GM12878 (cell line): ENCODE measurements at regions not wholly inside any gene's neighbourhood (a gene's known extent, or its start where the extent isn't known, plus 50 kb on each side); places are given as distances from the start of the nearest gene placed in this dataset.

Source experiments
- ATAC-seq: fragments of 200-7000 bp; cut with Tn5 transposase; 3 replicates; pipeline ENCODE4 v1.9.1; 2020; ENCODE audit warnings: mild to moderate bottlenecking, moderate library complexity
- BruUV-seq: library from RNA; stranded (reverse); fragments of 400-500 nt; replicated peaks from 2 replicates; lab custom pipeline; 2021; lab: Mats Ljungman, UMichigan
- CTCF ChIA-PET: fragments of 300-600 bp; sonication (Branson Sonifier 250); formaldehyde crosslinking; extraction: SDS; loops from one replicate; lab custom pipeline; 2021; ENCODE audit warnings: inconsistent platforms; lab: Yijun Ruan, JAX
- POLR2A ChIA-PET: fragments of 350-600 bp; formaldehyde crosslinking; extraction: SDS; loops from one replicate; lab custom pipeline; 2021; ENCODE audit warnings: inconsistent platforms; lab: Charles Lee
- RAD21 ChIA-PET: fragments of 300-600 bp; sonication (Branson Sonifier 250); formaldehyde crosslinking; loops from one replicate; lab custom pipeline; 2023; ENCODE audit warnings: antibody characterized with exemption; ENCODE audit not compliant: unreplicated experiment; lab: Charles Lee
- SMC1A ChIA-PET: fragments of 300-600 bp; sonication (Branson Sonifier 250); formaldehyde crosslinking; loops from one replicate; lab custom pipeline; 2023; ENCODE audit not compliant: unreplicated experiment, uncharacterized antibody; lab: Charles Lee
- DNase-seq: peaks from one replicate; pipeline ENCODE4 v3.0.0-alpha.2; 2011; ENCODE audit warnings: low read depth, low spot score
- FAIRE-seq: peaks from 3 replicates; lab custom pipeline; 2011; peaks lifted over from hg19 to GRCh38; lab: Jason Lieb, UNC
- H2AFZ ChIP-seq: 2 replicates; pipeline ENCODE4 v1.6.0; 2011; ENCODE audit warnings: low read depth, low read length, control low read depth; ENCODE audit not compliant: control insufficient read depth
- H3K27ac ChIP-seq: 2 replicates; pipeline ENCODE4 v1.5.1; 2011; ENCODE audit warnings: control low read depth; ENCODE audit not compliant: control insufficient read depth, insufficient read depth
- H3K27me3 ChIP-seq, 2 experiments: replicated peaks in 1 of 2; 2 replicates each; pipeline versions ENCODE4 v1.6.0 to v1.6.1; 2011; ENCODE audit warnings: low read length in 1 of 2; ENCODE audit not compliant: control insufficient read depth in 2 of 2, insufficient read depth in 2 of 2
- H3K36me3 ChIP-seq, 2 experiments: 2 replicates each; pipeline ENCODE4 v1.5.1; 2011; ENCODE audit warnings: low read length in 1 of 2; ENCODE audit not compliant: control insufficient read depth in 2 of 2, insufficient read depth in 2 of 2
- H3K4me1 ChIP-seq: 2 replicates; pipeline ENCODE4 v1.6.1; 2011; ENCODE audit warnings: mild to moderate bottlenecking, low read length, moderate library complexity, mixed read lengths; ENCODE audit not compliant: control insufficient read depth, insufficient read depth
- H3K4me2 ChIP-seq: 2 replicates; pipeline ENCODE4 v1.6.0; 2011; ENCODE audit warnings: control low read depth; ENCODE audit not compliant: control insufficient read depth, insufficient read depth
- H3K4me3 ChIP-seq: fragments of 200-600 bp; sonication (generic); 2 replicates; pipeline ENCODE4 v1.5.1; 2016
- H3K79me2 ChIP-seq: 2 replicates; pipeline ENCODE4 v1.6.0; 2011; ENCODE audit warnings: low read length; ENCODE audit not compliant: control insufficient read depth, insufficient read depth
- H3K9ac ChIP-seq: 2 replicates; pipeline ENCODE4 v1.8.0; 2011; ENCODE audit warnings: low read length, control low read depth, mixed read lengths; ENCODE audit not compliant: control insufficient read depth, insufficient read depth
- H3K9me3 ChIP-seq: replicated peaks from 3 replicates; pipeline ENCODE4 v1.5.1; 2011; ENCODE audit warnings: mild to moderate bottlenecking, low read length; ENCODE audit not compliant: control insufficient read depth, insufficient read depth
- H4K20me1 ChIP-seq: 2 replicates; pipeline ENCODE4 v1.6.0; 2011; ENCODE audit not compliant: control insufficient read depth, insufficient read depth
- ATF7 ChIP-seq: fragments of 450-650 bp; IDR thresholded peaks from 2 replicates; pipeline ENCODE4 v1.6.1; 2016; ENCODE audit warnings: low read depth, mild to moderate bottlenecking
- BRCA1 ChIP-seq: IDR thresholded peaks from 2 replicates; pipeline ENCODE4 v1.6.1; 2011; ENCODE audit warnings: low read depth, low read length, improper control_type of control experiment
- HDGF ChIP-seq: fragments of 450-650 bp; IDR thresholded peaks from 2 replicates; pipeline ENCODE4 v1.6.1; 2016; ENCODE audit warnings: antibody characterized with exemption
- LARP7 ChIP-seq: fragments of 450-650 bp; IDR thresholded peaks from 2 replicates; pipeline ENCODE4 v1.6.1; 2017; ENCODE audit warnings: mild to moderate bottlenecking
- MEF2B ChIP-seq: fragments of 450-650 bp; IDR thresholded peaks from 2 replicates; pipeline ENCODE4 v1.6.1; 2018; ENCODE audit warnings: mild to moderate bottlenecking, moderate library complexity; ENCODE audit not compliant: partially characterized antibody, poor library complexity, severe bottlenecking
- RELA ChIP-seq: fragments of 450-650 bp; IDR thresholded peaks from 2 replicates; pipeline ENCODE4 v1.8.0; 2014; ENCODE audit warnings: borderline replicate concordance; ENCODE audit not compliant: partially characterized antibody
- SP1 ChIP-seq: IDR thresholded peaks from one replicate; pipeline ENCODE4 v1.6.1; 2011; ENCODE audit warnings: low read depth, low read length
- SREBF2 ChIP-seq: IDR thresholded peaks from 2 replicates; pipeline ENCODE4 v1.6.1; 2012; ENCODE audit warnings: mild to moderate bottlenecking, low read length
- ZNF274 ChIP-seq: IDR thresholded peaks from one replicate; pipeline ENCODE4 v1.8.0; 2011; ENCODE audit not compliant: insufficient read length, insufficient read depth
- WGBS: methylation state at CpG from one replicate; pipeline ENCODE4 v1.1.6; 2016; ENCODE audit warnings: low lambda C conversion rate; ENCODE audit not compliant: insufficient replicate concordance, insufficient coverage; ENCODE audit errors: missing lambda C conversion rate; 5-methylcytosine and 5-hydroxymethylcytosine counted together
- in situ Hi-C: fragments of 300-500 bp; cut with MboI; formaldehyde crosslinking; loops from 9 replicates; pipeline ENCODE4 v1.14.3; 2018; ENCODE audit warnings: mixed read lengths
- intact Hi-C: fragments of 100-400 bp; cut with micrococcal nuclease; formaldehyde crosslinking; loops from one replicate; pipeline ENCODE4 v1.14.2; 2022; ENCODE audit not compliant: unreplicated experiment
- TF ChIP-seq, protein P1 (sequence below): fragments of 450-650 bp; IDR thresholded peaks from 2 replicates; pipeline ENCODE4 v1.6.1; 2017; ENCODE audit warnings: mild to moderate bottlenecking, moderate library complexity
- TF ChIP-seq, protein P2 (sequence below): fragments of 450-650 bp; IDR thresholded peaks from 2 replicates; pipeline ENCODE4 v1.6.1; 2014; ENCODE audit warnings: mild to moderate bottlenecking

DNA sequence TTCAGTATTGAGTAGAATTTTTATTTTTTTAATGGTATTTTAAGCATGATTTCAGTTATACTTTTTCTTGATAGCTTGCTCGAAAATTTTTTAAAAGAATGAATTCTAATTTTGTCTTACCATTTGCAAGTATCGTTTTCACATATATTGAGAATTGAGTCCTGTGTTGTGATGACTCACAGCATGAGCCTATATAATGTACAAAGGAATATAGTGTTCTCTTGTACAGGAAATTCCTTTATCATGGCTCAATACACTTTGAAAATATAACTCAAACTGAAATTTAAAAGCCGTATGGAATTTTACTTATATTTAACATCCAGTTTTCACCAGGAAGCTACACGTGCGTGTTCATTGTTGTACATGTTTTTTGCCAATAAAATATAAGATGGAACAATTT lies 161.1 kb upstream of the TMTC4 start:
- H3K79me2 ChIP-seq: no peaks in the 10 kb centered on the region
- H3K9me3 ChIP-seq: no peaks in the 10 kb centered on the region
- H3K36me3 ChIP-seq: no peaks in the 10 kb centered on the region
- DNase-seq: no peak
- H2AFZ ChIP-seq: no peak overlapping the region
- ATAC-seq: no peak
- intact Hi-C loops: no loop called here
- no peaks in the 10 kb centered on the region for H3K4me1 ChIP-seq
- RAD21 ChIA-PET: no interaction called here
- WGBS: 63% methylated on average over 5 of the region's 5 CpGs
- BruUV-seq: no TSS peak
- no peak overlapping the region for H3K4me2 ChIP-seq
- H3K4me3 ChIP-seq: no peak overlapping the region
- SMC1A ChIA-PET: no interaction called here
- in situ Hi-C loops: no loop called here
- POLR2A ChIA-PET: interaction anchor here (0.7 kb wide), 1 partner anchor 13 kb away, joined by 4 read pairs; no protein-coding TSS in a partner anchor
- H4K20me1 ChIP-seq: no peaks in the 10 kb centered on the region
- CTCF ChIA-PET: no interaction called here
- FAIRE-seq: no peak
- H3K27me3 ChIP-seq: no peaks in the 10 kb centered on the region
- H3K9ac ChIP-seq: no peak overlapping the region
- TF ChIP-seq, protein P1, sequence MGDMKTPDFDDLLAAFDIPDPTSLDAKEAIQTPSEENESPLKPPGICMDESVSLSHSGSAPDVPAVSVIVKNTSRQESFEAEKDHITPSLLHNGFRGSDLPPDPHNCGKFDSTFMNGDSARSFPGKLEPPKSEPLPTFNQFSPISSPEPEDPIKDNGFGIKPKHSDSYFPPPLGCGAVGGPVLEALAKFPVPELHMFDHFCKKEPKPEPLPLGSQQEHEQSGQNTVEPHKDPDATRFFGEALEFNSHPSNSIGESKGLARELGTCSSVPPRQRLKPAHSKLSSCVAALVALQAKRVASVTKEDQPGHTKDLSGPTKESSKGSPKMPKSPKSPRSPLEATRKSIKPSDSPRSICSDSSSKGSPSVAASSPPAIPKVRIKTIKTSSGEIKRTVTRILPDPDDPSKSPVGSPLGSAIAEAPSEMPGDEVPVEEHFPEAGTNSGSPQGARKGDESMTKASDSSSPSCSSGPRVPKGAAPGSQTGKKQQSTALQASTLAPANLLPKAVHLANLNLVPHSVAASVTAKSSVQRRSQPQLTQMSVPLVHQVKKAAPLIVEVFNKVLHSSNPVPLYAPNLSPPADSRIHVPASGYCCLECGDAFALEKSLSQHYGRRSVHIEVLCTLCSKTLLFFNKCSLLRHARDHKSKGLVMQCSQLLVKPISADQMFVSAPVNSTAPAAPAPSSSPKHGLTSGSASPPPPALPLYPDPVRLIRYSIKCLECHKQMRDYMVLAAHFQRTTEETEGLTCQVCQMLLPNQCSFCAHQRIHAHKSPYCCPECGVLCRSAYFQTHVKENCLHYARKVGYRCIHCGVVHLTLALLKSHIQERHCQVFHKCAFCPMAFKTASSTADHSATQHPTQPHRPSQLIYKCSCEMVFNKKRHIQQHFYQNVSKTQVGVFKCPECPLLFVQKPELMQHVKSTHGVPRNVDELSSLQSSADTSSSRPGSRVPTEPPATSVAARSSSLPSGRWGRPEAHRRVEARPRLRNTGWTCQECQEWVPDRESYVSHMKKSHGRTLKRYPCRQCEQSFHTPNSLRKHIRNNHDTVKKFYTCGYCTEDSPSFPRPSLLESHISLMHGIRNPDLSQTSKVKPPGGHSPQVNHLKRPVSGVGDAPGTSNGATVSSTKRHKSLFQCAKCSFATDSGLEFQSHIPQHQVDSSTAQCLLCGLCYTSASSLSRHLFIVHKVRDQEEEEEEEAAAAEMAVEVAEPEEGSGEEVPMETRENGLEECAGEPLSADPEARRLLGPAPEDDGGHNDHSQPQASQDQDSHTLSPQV: no peak
- TF ChIP-seq SP1 (no peak), ATF7 (no peak), SREBF2 (no peak), ZNF274 (no peak), RELA (no peak), BRCA1 (no peak), HDGF (no peak), MEF2B (no peak), LARP7 (no peak)
- TF ChIP-seq, protein P2, sequence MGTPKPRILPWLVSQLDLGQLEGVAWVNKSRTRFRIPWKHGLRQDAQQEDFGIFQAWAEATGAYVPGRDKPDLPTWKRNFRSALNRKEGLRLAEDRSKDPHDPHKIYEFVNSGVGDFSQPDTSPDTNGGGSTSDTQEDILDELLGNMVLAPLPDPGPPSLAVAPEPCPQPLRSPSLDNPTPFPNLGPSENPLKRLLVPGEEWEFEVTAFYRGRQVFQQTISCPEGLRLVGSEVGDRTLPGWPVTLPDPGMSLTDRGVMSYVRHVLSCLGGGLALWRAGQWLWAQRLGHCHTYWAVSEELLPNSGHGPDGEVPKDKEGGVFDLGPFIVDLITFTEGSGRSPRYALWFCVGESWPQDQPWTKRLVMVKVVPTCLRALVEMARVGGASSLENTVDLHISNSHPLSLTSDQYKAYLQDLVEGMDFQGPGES: no peak
- H3K27ac ChIP-seq: no peak overlapping the region
